HEK293 (cell line): ENCODE measurements at regions not wholly inside any gene's neighbourhood (a gene's known extent, or its start where the extent isn't known, plus 50 kb on each side); places are given as distances from the start of the nearest gene placed in this dataset.

Experiments
- CTCF ChIA-PET: fragments of 350-600 bp; formaldehyde crosslinking; extraction: SDS; loops from one replicate; lab custom pipeline; 2021; ENCODE audit warnings: antibody characterized with exemption; lab: Yijun Ruan, JAX
- POLR2A ChIA-PET: fragments of 300-600 bp; formaldehyde crosslinking; extraction: SDS; loops from one replicate; lab custom pipeline; 2020; ENCODE audit warnings: antibody characterized with exemption, inconsistent platforms; lab: Yijun Ruan, JAX
- H3K27ac ChIP-seq: fragments of 200-500 bp; sonication (Bioruptor generic); 2 replicates; pipeline ENCODE4 v1.5.1; 2014; ENCODE audit warnings: low read depth, low read length, control low read depth, inconsistent platforms; ENCODE audit errors: extremely low read depth
- H3K36me3 ChIP-seq, 2 experiments: fragments of 200-500 bp in 1 of 2; sonication (Bioruptor generic) in 1 of 2; 1 replicate in 1 of 2; 2 replicates in 1 of 2; pipeline ENCODE4 v1.5.1; 2014 to 2017; ENCODE audit warnings: inconsistent platforms in 2 of 2, low read length in 2 of 2; ENCODE audit not compliant: control insufficient read depth in 2 of 2, insufficient read depth in 1 of 2
- H3K4me1 ChIP-seq: fragments of 200-500 bp; sonication (Bioruptor generic); 2 replicates; pipeline ENCODE4 v1.5.1; 2014; ENCODE audit warnings: mild to moderate bottlenecking, low read length, inconsistent platforms; ENCODE audit not compliant: control insufficient read depth, insufficient read depth
- H3K4me3 ChIP-seq: 2 replicates; pipeline ENCODE4 v1.5.1; 2011; ENCODE audit warnings: low read depth, mild to moderate bottlenecking, control low read depth, low read length, moderate library complexity
- H3K9me3 ChIP-seq: fragments of 200-500 bp; sonication (Bioruptor generic); 2 replicates; pipeline ENCODE4 v1.5.1; 2014; ENCODE audit warnings: low read depth, low read length, inconsistent platforms; ENCODE audit not compliant: control insufficient read depth, insufficient read depth
- AEBP2 ChIP-seq: fragments of 450-650 bp; formaldehyde crosslinking; IDR thresholded peaks from 2 replicates; pipeline ENCODE4 v1.5.1; 2016; ENCODE audit warnings: missing biosample characterization, missing genetic modification characterization, borderline replicate concordance
- GLI2 ChIP-seq: fragments of 450-650 bp; formaldehyde crosslinking; IDR thresholded peaks from 2 replicates; pipeline ENCODE4; 2017; ENCODE audit warnings: missing biosample characterization, missing genetic modification characterization, low read depth, borderline replicate concordance
- PRDM1 ChIP-seq: fragments of 450-650 bp; formaldehyde crosslinking; IDR thresholded peaks from 2 replicates; pipeline ENCODE4; 2016; ENCODE audit warnings: missing biosample characterization, missing genetic modification characterization
- PRDM10 ChIP-seq: fragments of 450-650 bp; formaldehyde crosslinking; IDR thresholded peaks from 2 replicates; pipeline ENCODE4 v1.5.1; 2016; ENCODE audit warnings: missing biosample characterization, missing genetic modification characterization
- PRDM6 ChIP-seq: fragments of 450-650 bp; formaldehyde crosslinking; IDR thresholded peaks from 2 replicates; pipeline ENCODE4 v1.5.1; 2017; ENCODE audit warnings: missing biosample characterization, missing genetic modification characterization
- SCRT2 ChIP-seq: fragments of 450-650 bp; formaldehyde crosslinking; IDR thresholded peaks from 2 replicates; pipeline ENCODE4 v1.5.1; 2016; ENCODE audit warnings: missing biosample characterization, missing genetic modification characterization
- WT1 ChIP-seq: fragments of 450-650 bp; formaldehyde crosslinking; IDR thresholded peaks from 2 replicates; pipeline ENCODE4 v1.5.1; 2016; ENCODE audit warnings: missing biosample characterization, missing genetic modification characterization
- ZFHX2 ChIP-seq: fragments of 450-650 bp; formaldehyde crosslinking; conservative IDR thresholded peaks from 2 replicates; pipeline ENCODE4 v1.5.1; 2016; ENCODE audit warnings: missing biosample characterization, missing genetic modification characterization
- ZNF140 ChIP-seq: fragments of 450-650 bp; formaldehyde crosslinking; IDR thresholded peaks from 2 replicates; pipeline ENCODE4 v1.5.1; 2016; ENCODE audit warnings: missing biosample characterization, missing genetic modification characterization
- ZNF23 ChIP-seq: fragments of 450-650 bp; formaldehyde crosslinking; IDR thresholded peaks from 2 replicates; pipeline ENCODE4 v1.5.1; 2016; ENCODE audit warnings: missing biosample characterization, missing genetic modification characterization, borderline replicate concordance
- ZNF239 ChIP-seq: fragments of 450-650 bp; formaldehyde crosslinking; IDR thresholded peaks from 2 replicates; pipeline ENCODE4 v1.5.1; 2016; ENCODE audit warnings: missing biosample characterization, missing genetic modification characterization
- ZNF24 ChIP-seq: fragments of 450-650 bp; formaldehyde crosslinking; IDR thresholded peaks from 2 replicates; pipeline ENCODE4 v1.5.1; 2016; ENCODE audit warnings: missing biosample characterization, missing genetic modification characterization
- ZNF26 ChIP-seq: fragments of 450-650 bp; formaldehyde crosslinking; IDR thresholded peaks from 2 replicates; pipeline ENCODE4 v1.5.1; 2016; ENCODE audit warnings: missing biosample characterization, missing genetic modification characterization
- ZNF311 ChIP-seq: fragments of 450-650 bp; formaldehyde crosslinking; IDR thresholded peaks from 2 replicates; pipeline ENCODE4 v1.5.1; 2017; ENCODE audit warnings: missing biosample characterization, missing genetic modification characterization, borderline replicate concordance
- ZNF433 ChIP-seq: fragments of 450-650 bp; formaldehyde crosslinking; IDR thresholded peaks from 2 replicates; pipeline ENCODE4 v1.5.1; 2016; ENCODE audit warnings: missing biosample characterization, missing genetic modification characterization, low read depth
- ZNF501 ChIP-seq: fragments of 450-650 bp; formaldehyde crosslinking; IDR thresholded peaks from 2 replicates; pipeline ENCODE4 v1.5.1; 2016; ENCODE audit warnings: missing biosample characterization, missing genetic modification characterization
- ZNF571 ChIP-seq: fragments of 450-650 bp; formaldehyde crosslinking; IDR thresholded peaks from 2 replicates; pipeline ENCODE4 v1.5.0; 2017; ENCODE audit warnings: missing biosample characterization, missing genetic modification characterization
- ZNF624 ChIP-seq: fragments of 450-650 bp; formaldehyde crosslinking; IDR thresholded peaks from 2 replicates; pipeline ENCODE4 v1.5.1; 2017; ENCODE audit warnings: missing biosample characterization, missing genetic modification characterization
- ZNF701 ChIP-seq: fragments of 450-650 bp; formaldehyde crosslinking; IDR thresholded peaks from 2 replicates; pipeline ENCODE4 v1.5.1; 2016; ENCODE audit warnings: missing biosample characterization, missing genetic modification characterization
- ZNF747 ChIP-seq: fragments of 450-650 bp; formaldehyde crosslinking; IDR thresholded peaks from 2 replicates; pipeline ENCODE4 v1.5.1; 2016; ENCODE audit warnings: missing biosample characterization, missing genetic modification characterization
- ZXDB ChIP-seq: fragments of 450-650 bp; formaldehyde crosslinking; IDR thresholded peaks from 2 replicates; pipeline ENCODE4 v1.5.1; 2016; ENCODE audit warnings: missing biosample characterization, missing genetic modification characterization

- no peak overlapping the region for H3K27ac ChIP-seq
- H3K4me1 ChIP-seq: peaks cover 4% of the 10 kb centered on the region
- POLR2A ChIA-PET: interaction anchor here (0.6 to 1.0 kb wide), 2 partner anchors 51 to 677 kb away, joined by 3 read pairs; no protein-coding TSS in a partner anchor
- TF ChIP-seq PRDM6 (tag by site-specific recombination) (0 out of 2 replicates have a peak, but pooled peaks have one; percentile 32), GLI2 (tag by site-specific recombination) (no peak), PRDM1 (tag by site-specific recombination) (peak; percentile 81), ZFHX2 (tag by site-specific recombination) (peak; percentile 37; the same call in 1 of the 2 replicates), ZNF747 (tag by site-specific recombination) (no peak), ZNF433 (no peak)
- TF ChIP-seq, all 188 proteins: peak for 3
- Histone ChIP-seq H3K9me3 (no peaks in the 10 kb centered on the region), H3K4me3 (no peak overlapping the region), H3K36me3 (no peaks in the 10 kb centered on the region)
- CTCF ChIA-PET: interaction anchor here (0.7 kb wide), 1 partner anchor 385 kb away, joined by 3 read pairs; no protein-coding TSS in a partner anchor
Measured at GRCh38 chr4:86543560-86544309, 50.4 kb upstream of the PTPN13 start.

GRCh38 chr4:86544310-86544966, 49.7 kb upstream of the PTPN13 start:
- H3K4me1 ChIP-seq: peaks cover 4% of the 10 kb centered on the region
- ChIA-PET POLR2A (interaction anchor here (0.6 kb wide), 1 partner anchor 276 kb away, joined by 4 read pairs; no protein-coding TSS in a partner anchor), CTCF (no interaction called here)
- H3K4me3 ChIP-seq: no peak overlapping the region
- H3K9me3 ChIP-seq: no peaks in the 10 kb centered on the region
- H3K27ac ChIP-seq: no peak overlapping the region
- no peaks in the 10 kb centered on the region for H3K36me3 ChIP-seq
- TF ChIP-seq ZNF501 (tag by site-specific recombination): no peak
- no peak for TF ChIP-seq AEBP2 (tag by site-specific recombination)
- TF ChIP-seq ZNF23 (tag by site-specific recombination): no peak
- no peak for TF ChIP-seq PRDM10
- no peak for TF ChIP-seq ZNF26 (tag by site-specific recombination)
- no peak for TF ChIP-seq ZNF624
- no peak for TF ChIP-seq ZNF701 (tag by site-specific recombination)
- TF ChIP-seq ZNF239 (tag by site-specific recombination): no peak
- TF ChIP-seq ZNF24 (tag by site-specific recombination): no peak
- TF ChIP-seq SCRT2 (tag by site-specific recombination): no peak
- no peak for TF ChIP-seq ZNF311
- no peak for TF ChIP-seq ZXDB (tag by site-specific recombination)
- no peak for TF ChIP-seq WT1 (tag by site-specific recombination)
- TF ChIP-seq ZNF140 (tag by site-specific recombination): no peak
- TF ChIP-seq ZNF571: no peak
